Common myeloid progenitor, CD34-positive (primary cell): ENCODE measurements at regions not wholly inside any gene's neighbourhood (a gene's known extent, or its start where the extent isn't known, plus 50 kb on each side); places are given as distances from the start of the nearest gene placed in this dataset.

Experiments
- CTCF ChIA-PET: fragments of 350-600 bp; sonication (Branson Sonifier 250); formaldehyde crosslinking; loops from one replicate; lab custom pipeline; 2021; ENCODE audit warnings: antibody characterized with exemption; lab: Charles Lee
- POLR2A ChIA-PET: fragments of 350-600 bp; sonication (Branson Sonifier 250); formaldehyde crosslinking; loops from one replicate; lab custom pipeline; 2021; ENCODE audit warnings: antibody characterized with exemption; lab: Charles Lee
- DNase-seq, 3 donors: peaks; one replicate each; pipeline versions ENCODE4 v3.0.0 to v3.0.0-alpha.2; 2013
- H3K27ac ChIP-seq, 2 experiments: 1 replicate in 1 of 2; 2 replicates in 1 of 2; pipeline ENCODE4 v1.7.0; 2013; ENCODE audit warnings: inconsistent platforms in 2 of 2, low read length in 2 of 2, mild to moderate bottlenecking in 2 of 2, low read depth in 1 of 2, moderate library complexity in 1 of 2; ENCODE audit not compliant: severe bottlenecking in 2 of 2, insufficient read depth in 1 of 2, poor library complexity in 1 of 2
- H3K27me3 ChIP-seq, 5 experiments: replicated peaks in 2 of 5; 1 replicate in 3 of 5; 2 replicates in 2 of 5; pipeline versions ENCODE4 v1.6.1 to v1.7.0; 2013; ENCODE audit warnings: low read length in 4 of 5, mild to moderate bottlenecking in 2 of 5, moderate library complexity in 2 of 5, inconsistent platforms in 1 of 5; ENCODE audit not compliant: insufficient read depth in 5 of 5, control insufficient read depth in 4 of 5
- H3K36me3 ChIP-seq, 4 experiments: 1 replicate in 2 of 4; 2 replicates in 2 of 4; pipeline versions ENCODE4 v1.6.1 to v1.7.0; 2013; ENCODE audit warnings: low read length in 3 of 4, control low read depth in 1 of 4, mild to moderate bottlenecking in 1 of 4; ENCODE audit not compliant: control insufficient read depth in 4 of 4, insufficient read depth in 4 of 4
- H3K4me1 ChIP-seq, 4 experiments: 1 replicate in 3 of 4; 2 replicates in 1 of 4; pipeline versions ENCODE4 v1.6.1 to v1.7.1; 2013; ENCODE audit warnings: low read length in 3 of 4, mild to moderate bottlenecking in 3 of 4, control low read depth in 1 of 4, inconsistent platforms in 1 of 4, moderate library complexity in 1 of 4; ENCODE audit not compliant: control insufficient read depth in 4 of 4, insufficient read depth in 4 of 4; ENCODE audit errors: control extremely low read depth in 1 of 4
- H3K4me3 ChIP-seq, 7 experiments: 1 replicate in 4 of 7; 2 replicates in 3 of 7; pipeline versions ENCODE4 v1.5.1 to v1.7.0; 2013; ENCODE audit warnings: mild to moderate bottlenecking in 7 of 7, low read length in 6 of 7, moderate library complexity in 6 of 7, inconsistent platforms in 2 of 7, low read depth in 2 of 7, control low read depth in 1 of 7; ENCODE audit not compliant: insufficient read depth in 4 of 7, control insufficient read depth in 1 of 7; ENCODE audit errors: extremely low read depth in 1 of 7
- H3K9me3 ChIP-seq, 5 experiments: 1 replicate in 4 of 5; 2 replicates in 1 of 5; pipeline versions ENCODE4 v1.6.1 to v1.7.1; 2013; ENCODE audit warnings: low read length in 4 of 5, mild to moderate bottlenecking in 2 of 5, inconsistent platforms in 1 of 5, low read depth in 1 of 5, moderate library complexity in 1 of 5; ENCODE audit not compliant: control insufficient read depth in 4 of 5, insufficient read depth in 2 of 5; ENCODE audit errors: control extremely low read depth in 1 of 5
- WGBS: methylation state at CpG from one replicate; pipeline ENCODE4 v1.1.5; 2013; ENCODE audit not compliant: insufficient coverage; 5-methylcytosine and 5-hydroxymethylcytosine counted together

DNA sequence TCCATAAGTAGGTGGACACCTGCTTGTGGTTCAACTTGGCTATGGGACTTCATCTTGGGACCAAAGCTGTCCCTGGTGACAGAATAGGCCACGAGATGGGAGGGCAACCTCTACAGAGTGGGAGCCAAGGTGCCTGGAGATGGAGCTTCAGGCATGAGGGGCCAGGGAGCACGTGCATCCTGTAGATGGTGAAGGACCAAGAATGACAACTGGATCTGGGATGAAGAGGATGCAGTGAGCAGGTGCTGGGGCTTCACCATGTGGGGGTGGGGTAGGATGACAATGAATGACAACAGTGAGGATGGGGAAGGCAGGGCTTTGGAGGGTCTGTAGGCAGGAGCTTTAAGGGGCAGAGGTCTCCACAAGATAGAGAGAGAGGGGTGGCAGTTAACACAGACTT, 372.0 kb upstream of the B3GAT1 start:
- Histone ChIP-seq H3K9me3 (no peaks in the 10 kb centered on the region), H3K27ac (no peak overlapping the region), H3K27me3 (peaks cover 2 to 18% (median 5%) of the 10 kb centered on the region in 5 experiments), H3K4me3 (no peak overlapping the region), H3K4me1 (no peaks in the 10 kb centered on the region), H3K36me3 (no peaks in the 10 kb centered on the region)
- DNase-seq, result no peak
- WGBS, result 100% methylated on average over 1 of the region's 2 CpGs
- ChIA-PET CTCF (no interaction called here), POLR2A (interaction anchor here (0.7 kb wide), 1 partner anchor 88 kb away, joined by 3 read pairs; no protein-coding TSS in a partner anchor)

DNA sequence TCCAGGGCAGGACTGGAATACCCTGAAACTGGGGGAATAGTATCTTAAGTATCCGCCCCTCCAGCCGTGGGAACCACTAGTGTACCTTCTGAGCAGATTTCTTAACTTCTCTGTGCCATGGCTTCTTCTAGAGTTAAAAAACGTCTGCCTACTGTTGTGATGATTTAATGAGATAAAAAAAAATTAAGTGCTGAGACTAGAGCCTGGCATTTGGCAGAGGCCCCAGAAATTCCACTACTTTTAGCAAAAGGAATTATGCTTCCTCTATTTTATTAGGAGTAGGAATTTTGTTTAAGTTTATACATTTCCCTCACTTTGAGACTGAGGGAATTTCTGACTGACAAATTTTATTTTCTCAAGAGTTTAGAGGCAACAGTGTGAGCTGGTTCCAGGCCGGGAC, 371.2 kb upstream of the B3GAT1 start:
- peaks cover 2 to 16% (median 6%) of the 10 kb centered on the region in 5 experiments for H3K27me3 ChIP-seq
- CTCF ChIA-PET, result no interaction called here
- H3K36me3 ChIP-seq, result no peaks in the 10 kb centered on the region
- H3K9me3 ChIP-seq, result no peaks in the 10 kb centered on the region
- WGBS, result 75% methylated on average over 1 of the region's 4 CpGs
- DNase-seq, result no peak
- POLR2A ChIA-PET, result no interaction called here
- H3K4me1 ChIP-seq, result no peaks in the 10 kb centered on the region
- no peak overlapping the region for H3K27ac ChIP-seq
- H3K4me3 ChIP-seq, result no peak overlapping the region

DNA sequence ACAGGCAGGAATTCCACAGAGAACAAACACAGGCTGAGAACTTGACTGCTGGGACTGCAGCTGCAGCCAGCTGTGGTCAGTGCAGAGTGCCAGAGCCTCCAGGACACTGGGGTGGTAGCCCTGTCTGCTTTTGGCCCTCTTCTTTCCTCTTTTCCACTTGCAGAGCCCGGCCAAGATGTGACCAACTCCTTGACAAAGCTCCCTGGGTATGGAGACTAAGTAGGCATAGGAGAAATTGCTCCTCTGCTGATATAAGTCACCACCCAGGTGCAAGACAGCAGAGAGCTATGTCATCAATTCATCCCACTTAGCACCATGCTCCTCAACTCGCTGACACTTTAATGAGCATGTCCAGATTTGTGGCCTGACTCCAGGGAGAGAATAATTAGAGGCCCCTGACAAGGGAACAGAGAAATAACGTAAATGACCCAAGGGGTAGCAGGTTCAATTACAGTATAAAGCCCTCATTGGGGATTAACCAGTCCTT, 369.4 kb upstream of the B3GAT1 start:
- Histone ChIP-seq H3K36me3 (no peaks in the 10 kb centered on the region), H3K27me3 (peaks cover 0 to 14% (median 6%) of the 10 kb centered on the region in 5 experiments), H3K9me3 (no peaks in the 10 kb centered on the region), H3K27ac (no peak overlapping the region), H3K4me1 (no peaks in the 10 kb centered on the region), H3K4me3 (no peak overlapping the region)
- DNase-seq, result no peak
- WGBS, result 92% methylated on average over 1 of the region's 3 CpGs
- ChIA-PET CTCF (no interaction called here), POLR2A (no interaction called here)

DNA sequence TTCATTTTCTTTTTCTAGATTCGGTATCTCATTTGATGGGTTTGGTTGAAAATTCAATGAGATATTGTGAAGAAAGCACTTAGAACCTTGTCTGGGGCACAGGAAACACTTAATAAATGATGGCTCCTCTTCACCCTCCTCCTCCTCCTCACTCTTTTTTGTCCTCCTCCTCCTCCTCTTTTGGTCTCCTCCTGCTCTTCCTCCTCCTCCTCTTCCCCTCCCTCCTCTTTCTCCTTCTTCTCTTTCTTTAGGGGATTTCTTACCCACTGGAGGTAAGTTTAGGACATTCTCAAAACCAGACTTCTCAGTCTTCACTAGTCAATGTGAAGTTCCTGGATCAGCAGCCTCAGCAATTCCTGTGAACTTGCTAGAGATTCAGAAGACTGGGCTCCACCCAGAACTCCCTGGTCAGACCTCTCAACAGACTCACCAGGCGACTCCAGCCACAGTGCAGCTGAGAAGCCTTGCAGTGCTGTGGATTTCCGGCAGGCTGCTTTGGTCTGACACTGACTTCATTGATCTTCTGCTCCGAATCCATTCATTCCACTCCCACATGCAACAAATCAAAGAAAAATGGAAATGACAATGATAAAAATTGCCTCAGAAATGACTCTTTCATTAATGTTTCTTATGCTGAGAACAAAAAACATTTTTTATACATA, 368.6 kb upstream of the B3GAT1 start:
- H3K27me3 ChIP-seq, result peaks cover 0 to 10% (median 6%) of the 10 kb centered on the region in 5 experiments
- 50% methylated on average over 1 of the region's 4 CpGs for WGBS
- H3K4me1 ChIP-seq, result no peaks in the 10 kb centered on the region
- POLR2A ChIA-PET, result no interaction called here
- H3K36me3 ChIP-seq, result no peaks in the 10 kb centered on the region
- CTCF ChIA-PET, result no interaction called here
- DNase-seq, result no peak
- no peak overlapping the region for H3K4me3 ChIP-seq
- no peak overlapping the region for H3K27ac ChIP-seq
- H3K9me3 ChIP-seq, result no peaks in the 10 kb centered on the region

DNA sequence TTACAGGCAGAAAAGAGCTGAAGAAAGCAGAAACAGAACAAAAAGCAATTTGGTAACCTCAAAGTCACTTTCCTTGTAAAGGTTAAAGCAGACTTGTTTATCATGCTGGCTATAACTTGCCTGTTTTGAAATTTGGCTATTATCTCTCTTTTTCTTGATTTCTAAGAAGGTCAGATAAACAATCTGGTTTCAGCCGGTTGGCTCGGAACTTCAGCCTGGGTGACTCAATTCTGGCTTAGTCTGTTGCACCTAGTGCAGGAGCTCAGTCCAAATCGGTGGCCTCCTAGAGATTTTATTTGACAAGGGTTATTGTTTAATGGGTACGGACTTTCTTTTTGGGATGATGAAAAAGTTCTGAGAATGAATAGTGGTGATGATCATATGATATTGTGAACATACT, 367.1 kb upstream of the B3GAT1 start:
- 100% methylated on average over 1 of the region's 4 CpGs for WGBS
- no peaks in the 10 kb centered on the region for H3K4me1 ChIP-seq
- no peaks in the 10 kb centered on the region for H3K36me3 ChIP-seq
- ChIA-PET POLR2A (no interaction called here), CTCF (no interaction called here)
- no peak overlapping the region for H3K4me3 ChIP-seq
- no peak overlapping the region for H3K27ac ChIP-seq
- no peak for DNase-seq
- peaks cover 0 to 9% (median 6%) of the 10 kb centered on the region in 5 experiments for H3K27me3 ChIP-seq
- H3K9me3 ChIP-seq, result no peaks in the 10 kb centered on the region

DNA sequence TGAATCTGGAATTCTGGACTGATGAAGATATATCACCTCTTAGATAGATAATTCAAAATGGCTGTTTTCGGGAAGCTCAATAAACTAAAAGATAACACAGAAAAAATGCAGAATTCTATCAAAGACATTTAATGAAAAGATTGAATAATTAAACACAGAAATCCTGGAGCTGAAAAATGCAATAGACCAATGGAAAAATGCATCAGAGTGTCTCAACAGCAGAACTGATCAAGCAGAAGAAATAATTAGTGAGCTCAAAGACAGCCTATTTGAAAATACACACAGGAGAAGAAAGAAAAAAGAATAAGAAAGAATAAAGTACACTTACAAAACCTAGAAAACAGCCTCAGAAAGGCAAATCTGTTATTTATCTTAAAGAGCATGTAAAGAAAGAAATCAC, 356.4 kb upstream of the B3GAT1 start:
- POLR2A ChIA-PET, result no interaction called here
- H3K27me3 ChIP-seq, result peaks cover 0 to 8% (median 0%) of the 10 kb centered on the region in 5 experiments
- no peak for DNase-seq
- CTCF ChIA-PET, result no interaction called here
- H3K4me3 ChIP-seq, result no peak overlapping the region
- H3K36me3 ChIP-seq, result no peaks in the 10 kb centered on the region
- peaks cover 0 to 13% (median 0%) of the 10 kb centered on the region in 5 experiments for H3K9me3 ChIP-seq
- no CpG with 5 or more reads among the region's 1 CpG for WGBS
- no peak overlapping the region for H3K27ac ChIP-seq
- H3K4me1 ChIP-seq, result no peaks in the 10 kb centered on the region

DNA sequence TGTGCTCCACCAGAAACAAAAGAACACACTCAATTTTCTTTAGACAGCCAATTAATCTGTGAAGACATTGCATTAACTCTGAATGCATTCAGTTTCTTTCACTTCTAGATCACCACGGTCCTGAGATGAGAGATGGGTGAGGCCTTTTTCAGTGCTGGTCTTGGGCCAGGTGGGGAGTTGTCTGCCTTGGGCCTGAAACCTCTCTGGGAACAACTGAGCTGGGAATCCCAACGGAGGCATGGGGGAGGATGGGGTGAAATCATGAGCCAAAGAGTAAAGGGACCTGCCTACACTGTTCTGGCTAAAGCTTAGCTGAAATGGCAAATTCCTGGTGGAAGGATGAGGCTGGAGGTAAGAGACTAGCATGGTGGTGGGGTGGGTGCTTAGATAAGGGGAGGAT, 353.5 kb upstream of the B3GAT1 start:
- POLR2A ChIA-PET, result no interaction called here
- 100% methylated on average over 1 of the region's 2 CpGs for WGBS

More for the DNA sequence above, 353.5 kb upstream of the B3GAT1 start:
- Histone ChIP-seq H3K9me3 (peaks cover 0 to 13% (median 0%) of the 10 kb centered on the region in 5 experiments), H3K27ac (no peak overlapping the region), H3K4me3 (no peak overlapping the region), H3K27me3 (peaks cover 0 to 14% (median 0%) of the 10 kb centered on the region in 5 experiments), H3K36me3 (no peaks in the 10 kb centered on the region), H3K4me1 (no peaks in the 10 kb centered on the region)
- no peak for DNase-seq
- CTCF ChIA-PET, result no interaction called here
